Epithelial cell of proximal tubule (primary cell): ENCODE measurements at regions not wholly inside any gene's neighbourhood (a gene's known extent, or its start where the extent isn't known, plus 50 kb on each side); places are given as distances from the start of the nearest gene placed in this dataset.

Experiments used
- DNase-seq: peaks from one replicate; pipeline ENCODE4 v3.0.0-alpha.2; 2011; ENCODE audit warnings: low read depth
- H3K4me3 ChIP-seq: 2 replicates; pipeline ENCODE4 v1.5.1; 2011; ENCODE audit warnings: low read depth, mild to moderate bottlenecking, low read length
- TF ChIP-seq, protein P1 (sequence below): conservative IDR thresholded peaks from 2 replicates; pipeline ENCODE4 v1.5.1; 2012; ENCODE audit warnings: low read depth, mild to moderate bottlenecking, low read length

DNA sequence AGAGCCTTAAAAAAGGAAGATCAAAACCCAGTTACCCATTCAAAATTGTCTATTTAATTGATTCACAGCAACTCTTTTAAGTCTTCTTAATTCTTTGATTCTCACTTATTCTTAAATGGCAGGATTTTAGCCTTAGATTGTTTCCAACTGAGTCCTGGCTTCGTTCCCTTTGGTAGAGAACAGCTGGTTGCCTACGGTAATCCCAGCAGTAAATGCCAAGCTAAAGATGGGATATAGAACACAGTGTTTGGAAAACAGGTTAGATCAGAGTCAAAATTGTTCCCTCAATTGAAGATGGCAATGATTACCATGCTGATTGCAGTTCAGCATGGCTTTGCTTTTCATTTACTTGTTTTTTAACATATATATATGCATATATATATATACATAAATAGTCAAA is 300.9 kb downstream of the PYDC2 start:
- no peak for DNase-seq
- no peak overlapping the region for H3K4me3 ChIP-seq
- TF ChIP-seq, protein P1, sequence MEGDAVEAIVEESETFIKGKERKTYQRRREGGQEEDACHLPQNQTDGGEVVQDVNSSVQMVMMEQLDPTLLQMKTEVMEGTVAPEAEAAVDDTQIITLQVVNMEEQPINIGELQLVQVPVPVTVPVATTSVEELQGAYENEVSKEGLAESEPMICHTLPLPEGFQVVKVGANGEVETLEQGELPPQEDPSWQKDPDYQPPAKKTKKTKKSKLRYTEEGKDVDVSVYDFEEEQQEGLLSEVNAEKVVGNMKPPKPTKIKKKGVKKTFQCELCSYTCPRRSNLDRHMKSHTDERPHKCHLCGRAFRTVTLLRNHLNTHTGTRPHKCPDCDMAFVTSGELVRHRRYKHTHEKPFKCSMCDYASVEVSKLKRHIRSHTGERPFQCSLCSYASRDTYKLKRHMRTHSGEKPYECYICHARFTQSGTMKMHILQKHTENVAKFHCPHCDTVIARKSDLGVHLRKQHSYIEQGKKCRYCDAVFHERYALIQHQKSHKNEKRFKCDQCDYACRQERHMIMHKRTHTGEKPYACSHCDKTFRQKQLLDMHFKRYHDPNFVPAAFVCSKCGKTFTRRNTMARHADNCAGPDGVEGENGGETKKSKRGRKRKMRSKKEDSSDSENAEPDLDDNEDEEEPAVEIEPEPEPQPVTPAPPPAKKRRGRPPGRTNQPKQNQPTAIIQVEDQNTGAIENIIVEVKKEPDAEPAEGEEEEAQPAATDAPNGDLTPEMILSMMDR = no peak

DNA sequence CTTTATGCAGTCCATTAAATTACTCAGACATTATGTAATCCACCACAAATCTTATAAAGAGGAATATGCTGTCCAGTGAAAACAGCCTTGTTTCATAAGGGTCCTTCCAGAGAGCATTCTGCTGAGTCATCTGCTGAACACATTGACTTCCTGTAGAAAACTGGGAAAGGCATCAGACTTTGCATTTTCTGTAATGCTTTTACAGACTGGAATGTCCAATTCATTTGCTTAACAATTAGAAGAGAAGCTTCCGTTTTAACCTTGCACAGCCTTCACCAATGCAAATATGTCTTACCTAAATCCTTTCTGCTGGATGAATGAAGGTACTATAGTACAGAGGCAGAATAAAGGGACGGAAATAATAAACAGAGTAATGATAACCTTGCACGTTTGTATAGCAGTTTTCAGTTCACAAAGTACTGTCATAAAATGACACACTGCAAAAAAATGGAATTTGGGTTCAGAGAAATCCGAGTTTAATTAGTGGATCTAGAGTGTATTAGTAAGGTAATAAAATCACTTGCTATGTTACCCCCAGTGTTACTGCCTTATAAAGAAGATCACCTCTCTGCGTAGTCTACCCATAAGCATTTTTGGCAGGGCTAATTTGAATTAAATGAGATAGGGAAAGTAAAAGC is 301.5 kb downstream of the PYDC2 start:
- peak; percentile 53 for DNase-seq
- no peak overlapping the region for H3K4me3 ChIP-seq
- TF ChIP-seq, protein P1 = no peak

DNA sequence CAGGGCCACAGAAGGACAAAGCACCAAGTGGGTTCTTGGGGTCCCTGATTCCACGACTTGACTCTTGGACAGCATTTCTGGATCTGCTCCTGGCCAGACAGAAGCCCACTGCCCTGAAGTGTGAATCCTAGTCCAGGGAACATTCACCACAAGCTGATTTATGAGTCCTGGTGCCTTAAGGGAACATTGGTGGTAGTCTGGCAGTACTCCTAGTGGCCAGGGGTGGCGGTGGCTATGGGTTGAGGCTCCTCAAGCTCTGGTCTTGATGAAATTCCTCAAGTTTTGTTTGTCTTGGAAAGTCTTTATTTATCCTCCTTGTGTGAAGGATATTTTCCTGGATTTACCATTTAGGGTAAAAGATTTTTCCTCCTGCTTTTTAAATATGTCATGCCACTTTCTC is 307.5 kb downstream of the PYDC2 start:
- TF ChIP-seq, protein P1 = peak; percentile 24
- no peak overlapping the region for H3K4me3 ChIP-seq
- no peak for DNase-seq

DNA sequence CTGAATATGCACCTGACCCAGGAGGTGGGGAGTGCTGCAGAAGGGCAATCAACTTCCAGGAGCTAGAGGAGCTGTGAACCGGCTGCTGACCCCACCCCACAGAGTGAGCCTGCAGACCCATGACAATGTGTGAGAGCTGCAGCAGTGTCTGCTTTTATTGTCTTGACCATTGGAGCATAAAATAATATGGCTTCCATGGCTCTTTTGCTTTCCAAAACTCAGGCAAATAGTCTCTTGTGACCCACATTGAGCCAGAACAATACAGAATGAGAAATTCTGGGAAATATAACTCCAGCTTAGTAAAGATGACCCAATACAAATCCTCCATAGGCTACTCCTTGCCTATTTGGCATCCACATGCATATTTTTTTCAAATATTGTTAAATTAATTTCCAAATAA is 309.6 kb downstream of the PYDC2 start:
- H3K4me3 ChIP-seq = no peak overlapping the region
- DNase-seq = no peak
- TF ChIP-seq, protein P1 = no peak

DNA sequence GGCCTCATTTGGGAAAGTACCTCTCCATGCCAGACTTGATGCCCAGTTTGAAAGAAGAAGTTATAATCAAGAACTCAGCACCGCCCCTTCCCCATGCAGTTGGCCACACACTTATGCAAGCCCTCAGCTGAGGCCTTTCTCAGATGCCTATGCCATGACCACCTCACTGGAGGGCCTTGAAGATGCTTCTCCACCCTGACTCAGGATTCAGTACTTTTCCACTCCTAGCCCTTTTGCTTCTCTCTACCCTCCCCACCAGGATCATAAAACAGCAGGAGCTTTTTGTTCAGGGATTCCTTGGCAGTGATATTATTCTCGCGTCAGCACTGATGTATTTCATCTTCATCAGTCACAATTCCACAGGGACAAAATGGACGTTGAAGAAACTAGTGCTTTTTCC is 313.5 kb downstream of the PYDC2 start:
- peak; percentile 22 for DNase-seq
- H3K4me3 ChIP-seq = no peak overlapping the region
- TF ChIP-seq, protein P1 = no peak

DNA sequence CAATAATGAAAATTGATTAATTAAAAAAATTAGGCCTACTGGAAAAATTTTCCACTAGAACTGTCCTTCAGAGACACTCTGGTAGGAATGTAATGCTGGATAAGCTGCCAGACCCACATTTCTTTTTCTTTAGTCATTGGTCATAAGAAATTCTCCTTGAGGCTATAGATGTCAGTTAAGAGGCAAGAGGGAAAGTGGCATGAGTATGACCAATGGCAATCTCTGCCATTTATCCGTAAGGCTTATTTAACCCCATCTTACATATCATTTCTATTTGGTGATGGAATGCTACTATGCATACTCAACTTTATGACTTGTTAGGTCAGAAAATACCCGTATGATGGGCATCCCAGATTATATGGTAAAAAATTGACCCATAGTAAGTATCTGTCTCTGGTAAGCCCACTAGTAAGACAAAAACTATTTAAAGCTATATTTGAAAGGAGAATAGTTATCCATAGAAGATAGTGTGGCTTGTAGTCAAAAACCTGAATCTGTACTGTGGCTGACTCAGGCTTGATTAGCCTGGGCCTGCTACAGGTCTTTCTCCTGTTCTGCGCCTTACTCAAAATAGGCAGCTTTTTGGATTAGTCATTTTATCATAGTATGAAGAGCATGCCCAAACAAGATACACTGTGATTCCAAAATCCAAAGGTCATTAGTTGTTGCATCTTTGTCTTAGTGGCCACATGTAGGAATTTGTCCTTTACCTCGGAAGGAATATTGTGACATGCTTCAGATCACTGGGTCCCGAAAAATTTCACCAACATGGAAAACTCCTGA is 314.7 kb downstream of the PYDC2 start:
- TF ChIP-seq, protein P1 = no peak
- DNase-seq = no peak
- no peak overlapping the region for H3K4me3 ChIP-seq
